CD4-positive, CD25-positive, alpha-beta regulatory T cell (primary cell): ENCODE measurements at regions not wholly inside any gene's neighbourhood (a gene's known extent, or its start where the extent isn't known, plus 50 kb on each side); places are given as distances from the start of the nearest gene placed in this dataset.

Source experiments
- ATAC-seq, 2 donors: fragments of 150-1000 bp; cut with Tn5 transposase; one replicate each; pipeline ENCODE4 v1.10.0; 2021; ENCODE audit warnings: low read depth in 2 of 2, moderate number of reproducible peaks in 2 of 2, moderate library complexity in 1 of 2
- DNase-seq, 3 donors: peaks; one replicate each; pipeline versions ENCODE4 v3.0.0 to v3.0.0-alpha.2; 2012 to 2022; ENCODE audit warnings: mixed read lengths in 1 of 3
- H3K27ac ChIP-seq: one replicate; pipeline ENCODE4 v1.7.0; 2013; ENCODE audit warnings: mild to moderate bottlenecking, low read length; ENCODE audit not compliant: insufficient read depth, poor library complexity, severe bottlenecking
- H3K27me3 ChIP-seq: one replicate; pipeline ENCODE4 v1.7.0; 2013; ENCODE audit warnings: low read length; ENCODE audit not compliant: control insufficient read depth, insufficient read depth
- H3K36me3 ChIP-seq: one replicate; pipeline ENCODE4 v1.7.0; 2013; ENCODE audit warnings: mild to moderate bottlenecking, low read length, moderate library complexity; ENCODE audit not compliant: control insufficient read depth, insufficient read depth
- H3K4me1 ChIP-seq: 2 replicates; pipeline ENCODE4 v1.7.0; 2013; ENCODE audit warnings: mild to moderate bottlenecking, low read length; ENCODE audit not compliant: insufficient read depth, control insufficient read depth, poor library complexity, severe bottlenecking
- H3K4me3 ChIP-seq: one replicate; pipeline ENCODE4 v1.7.0; 2013; ENCODE audit warnings: low read depth, mild to moderate bottlenecking, low read length, moderate library complexity
- H3K9me3 ChIP-seq, 2 experiments: 1 replicate in 1 of 2; 2 replicates in 1 of 2; pipeline ENCODE4 v1.7.0; 2013; ENCODE audit warnings: low read length in 2 of 2, mild to moderate bottlenecking in 1 of 2, moderate library complexity in 1 of 2; ENCODE audit not compliant: control insufficient read depth in 2 of 2
- H3K27ac Mint-ChIP-seq, 3 donors: one replicate each; pipeline ENCODE4 v1.8.0; 2020 to 2022; ENCODE audit warnings: mild to moderate bottlenecking in 3 of 3, mixed read lengths in 3 of 3, moderate library complexity in 2 of 3
- H3K27me3 Mint-ChIP-seq: one replicate; pipeline ENCODE4 v1.8.0; 2022; ENCODE audit warnings: mild to moderate bottlenecking, mixed read lengths
- H3K36me3 Mint-ChIP-seq: one replicate; pipeline ENCODE4 v1.8.0; 2020; ENCODE audit warnings: mixed read lengths
- H3K4me1 Mint-ChIP-seq, 4 donors: one replicate each; pipeline ENCODE4 v1.8.0; 2020 to 2022; ENCODE audit warnings: mixed read lengths in 4 of 4, mild to moderate bottlenecking in 1 of 4
- H3K4me3 Mint-ChIP-seq, 4 donors: one replicate each; pipeline ENCODE4 v1.8.0; 2020 to 2022; ENCODE audit warnings: mild to moderate bottlenecking in 4 of 4, mixed read lengths in 4 of 4, moderate library complexity in 3 of 4
- H3K9me3 Mint-ChIP-seq, 7 donors: one replicate each; pipeline ENCODE4 v1.8.0; 2020 to 2022; ENCODE audit warnings: mixed read lengths in 7 of 7, mild to moderate bottlenecking in 3 of 7, moderate library complexity in 2 of 7

GRCh38 chr20:60694763-60695162 is 557.3 kb upstream of the CDH4 start:
- no peak overlapping the region for H3K4me3 Mint-ChIP-seq
- H3K4me1 Mint-ChIP-seq = no peaks in the 10 kb centered on the region
- no peaks in the 10 kb centered on the region for H3K4me1 ChIP-seq
- H3K9me3 Mint-ChIP-seq = peaks cover 0 to 2% (median 0%) of the 10 kb centered on the region in 7 donors
- no peak overlapping the region for H3K27ac Mint-ChIP-seq
- DNase-seq (no peak), ATAC-seq (no peak)
- H3K4me3 ChIP-seq = no peak overlapping the region
- H3K36me3 Mint-ChIP-seq = no peaks in the 10 kb centered on the region
- no peak overlapping the region for H3K27ac ChIP-seq
- H3K9me3 ChIP-seq = no peaks in the 10 kb centered on the region
- H3K27me3 Mint-ChIP-seq = peaks cover 14% of the 10 kb centered on the region
- H3K27me3 ChIP-seq = no peaks in the 10 kb centered on the region
- no peaks in the 10 kb centered on the region for H3K36me3 ChIP-seq

GRCh38 chr20:60695226-60696000 is 556.6 kb upstream of the CDH4 start:
- Histone ChIP-seq H3K27me3 (no peaks in the 10 kb centered on the region), H3K4me3 (no peak overlapping the region), H3K36me3 (no peaks in the 10 kb centered on the region), H3K9me3 (no peaks in the 10 kb centered on the region), H3K4me1 (no peaks in the 10 kb centered on the region), H3K27ac (no peak overlapping the region)
- ATAC-seq = no peak
- DNase-seq = no peak
- Mint-ChIP-seq H3K27ac (no peak overlapping the region), H3K9me3 (peaks cover 0 to 2% (median 0%) of the 10 kb centered on the region in 7 donors), H3K27me3 (peaks cover 14% of the 10 kb centered on the region), H3K4me1 (no peaks in the 10 kb centered on the region), H3K36me3 (no peaks in the 10 kb centered on the region), H3K4me3 (no peak overlapping the region)

DNA sequence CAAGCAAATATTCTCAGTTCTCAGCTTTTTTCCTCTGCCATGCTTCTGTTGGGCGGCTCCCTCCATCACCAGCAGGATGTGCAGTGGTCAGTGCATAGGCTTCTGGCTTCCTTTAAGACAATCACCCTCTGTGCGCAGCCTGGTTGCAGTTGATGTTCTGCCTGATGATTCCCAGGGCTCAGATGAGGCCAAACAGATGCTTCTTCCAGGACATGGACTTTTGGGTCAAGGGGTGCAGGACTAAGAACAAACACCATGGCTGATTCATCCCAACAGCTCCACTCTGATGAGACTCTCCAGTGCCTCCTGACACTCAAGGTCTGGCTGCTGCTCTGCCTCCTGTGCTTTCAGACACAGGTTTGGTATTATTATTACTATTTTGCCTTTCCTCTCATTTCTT is 554.8 kb upstream of the CDH4 start:
- Mint-ChIP-seq H3K27ac (no peak overlapping the region), H3K9me3 (peaks cover 0 to 2% (median 0%) of the 10 kb centered on the region in 7 donors), H3K27me3 (peaks cover 8% of the 10 kb centered on the region), H3K4me1 (no peaks in the 10 kb centered on the region), H3K36me3 (no peaks in the 10 kb centered on the region), H3K4me3 (no peak overlapping the region)
- Histone ChIP-seq H3K27me3 (no peaks in the 10 kb centered on the region), H3K9me3 (no peaks in the 10 kb centered on the region), H3K27ac (no peak overlapping the region), H3K36me3 (no peaks in the 10 kb centered on the region), H3K4me3 (no peak overlapping the region), H3K4me1 (no peaks in the 10 kb centered on the region)
- DNase-seq (no peak), ATAC-seq (no peak)

- Mint-ChIP-seq H3K4me3 (no peak overlapping the region), H3K36me3 (no peaks in the 10 kb centered on the region), H3K9me3 (peaks cover 0 to 2% (median 0%) of the 10 kb centered on the region in 7 donors), H3K27me3 (no peaks in the 10 kb centered on the region), H3K4me1 (no peaks in the 10 kb centered on the region), H3K27ac (no peak overlapping the region)
- no peaks in the 10 kb centered on the region for H3K4me1 ChIP-seq
- H3K27ac ChIP-seq = no peak overlapping the region
- no peak overlapping the region for H3K4me3 ChIP-seq
- DNase-seq = no peak
- H3K27me3 ChIP-seq = no peaks in the 10 kb centered on the region
- H3K9me3 ChIP-seq = no peaks in the 10 kb centered on the region
- H3K36me3 ChIP-seq = no peaks in the 10 kb centered on the region
- no peak for ATAC-seq
Observed at GRCh38 chr20:60700728-60701127, 551.3 kb upstream of the CDH4 start.

GRCh38 chr20:60704147-60704546 is 547.9 kb upstream of the CDH4 start:
- Mint-ChIP-seq H3K9me3 (peaks cover 0 to 4% (median 0%) of the 10 kb centered on the region in 7 donors), H3K4me3 (no peak overlapping the region), H3K27ac (no peak overlapping the region), H3K27me3 (no peaks in the 10 kb centered on the region), H3K36me3 (no peaks in the 10 kb centered on the region), H3K4me1 (no peaks in the 10 kb centered on the region)
- Histone ChIP-seq H3K36me3 (no peaks in the 10 kb centered on the region), H3K27me3 (no peaks in the 10 kb centered on the region), H3K4me1 (no peaks in the 10 kb centered on the region), H3K27ac (no peak overlapping the region), H3K4me3 (no peak overlapping the region), H3K9me3 (no peaks in the 10 kb centered on the region)
- DNase-seq (no peak), ATAC-seq (no peak)

GRCh38 chr20:60713396-60713795 is 538.7 kb upstream of the CDH4 start:
- H3K36me3 Mint-ChIP-seq = no peaks in the 10 kb centered on the region
- Histone ChIP-seq H3K36me3 (no peaks in the 10 kb centered on the region), H3K4me1 (no peaks in the 10 kb centered on the region), H3K9me3 (no peaks in the 10 kb centered on the region), H3K27ac (no peak overlapping the region), H3K27me3 (no peaks in the 10 kb centered on the region), H3K4me3 (no peak overlapping the region)
- DNase-seq (no peak), ATAC-seq (no peak)
- peaks cover 0 to 2% (median 0%) of the 10 kb centered on the region in 7 donors for H3K9me3 Mint-ChIP-seq
- no peaks in the 10 kb centered on the region for H3K4me1 Mint-ChIP-seq
- H3K27ac Mint-ChIP-seq = no peak overlapping the region
- H3K27me3 Mint-ChIP-seq = no peaks in the 10 kb centered on the region
- H3K4me3 Mint-ChIP-seq = no peak overlapping the region

DNA sequence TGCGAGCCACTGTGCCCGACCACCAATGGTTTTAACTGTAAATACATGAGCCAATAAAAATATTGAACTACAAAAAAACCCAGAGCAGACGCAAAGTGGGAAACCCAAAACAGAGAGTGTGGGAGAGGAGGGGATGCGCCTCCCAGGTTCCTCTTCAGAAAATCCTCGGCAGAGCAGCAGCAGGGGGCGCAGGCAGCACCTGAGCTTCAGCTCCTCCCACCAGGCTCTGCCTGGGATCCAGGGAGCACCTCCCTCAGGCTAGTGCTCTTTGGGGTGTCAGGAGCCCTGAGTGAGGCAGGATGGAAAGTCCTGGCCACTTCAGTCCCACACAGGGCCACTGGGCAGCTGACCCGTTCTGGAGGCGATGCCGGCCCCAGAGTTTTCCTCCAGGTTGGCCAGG is 536.9 kb upstream of the CDH4 start:
- Histone ChIP-seq H3K36me3 (no peaks in the 10 kb centered on the region), H3K27me3 (no peaks in the 10 kb centered on the region), H3K4me1 (no peaks in the 10 kb centered on the region), H3K9me3 (no peaks in the 10 kb centered on the region), H3K27ac (no peak overlapping the region), H3K4me3 (no peak overlapping the region)
- Mint-ChIP-seq H3K27me3 (no peaks in the 10 kb centered on the region), H3K9me3 (peaks cover 0 to 2% (median 0%) of the 10 kb centered on the region in 7 donors), H3K27ac (no peak overlapping the region), H3K4me3 (no peak overlapping the region), H3K4me1 (no peaks in the 10 kb centered on the region), H3K36me3 (no peaks in the 10 kb centered on the region)
- ATAC-seq (no peak), DNase-seq (no peak)

GRCh38 chr20:60718743-60719480 is 533.1 kb upstream of the CDH4 start:
- Mint-ChIP-seq H3K9me3 (no peaks in the 10 kb centered on the region), H3K27me3 (no peaks in the 10 kb centered on the region), H3K4me3 (no peak overlapping the region), H3K4me1 (no peaks in the 10 kb centered on the region), H3K27ac (no peak overlapping the region), H3K36me3 (no peaks in the 10 kb centered on the region)
- DNase-seq = no peak
- no peaks in the 10 kb centered on the region for H3K27me3 ChIP-seq
- H3K9me3 ChIP-seq = no peaks in the 10 kb centered on the region
- no peak overlapping the region for H3K27ac ChIP-seq
- H3K4me3 ChIP-seq = no peak overlapping the region
- H3K4me1 ChIP-seq = no peaks in the 10 kb centered on the region
- ATAC-seq = no peak
- H3K36me3 ChIP-seq = no peaks in the 10 kb centered on the region
